IMR-90 (cell line): ENCODE measurements at regions not wholly inside any gene's neighbourhood (a gene's known extent, or its start where the extent isn't known, plus 50 kb on each side); places are given as distances from the start of the nearest gene placed in this dataset.

Experiments
- CTCF ChIP-seq: conservative IDR thresholded peaks from 2 replicates; pipeline ENCODE4 v1.5.1; 2012; ENCODE audit warnings: mild to moderate bottlenecking, low read depth, low read length, improper control_type of control experiment
- ELK1 ChIP-seq: fragments of 150-350 bp; IDR thresholded peaks from 2 replicates; pipeline ENCODE4 v1.6.1; 2016; ENCODE audit warnings: low read depth, mild to moderate bottlenecking, low read length, moderate library complexity, borderline replicate concordance
- MAFK ChIP-seq: IDR thresholded peaks from 2 replicates; pipeline ENCODE4 v1.6.1; 2012; ENCODE audit warnings: low read depth, low read length, improper control_type of control experiment
- MXI1 ChIP-seq: IDR thresholded peaks from 2 replicates; pipeline ENCODE4 v1.6.1; 2012; ENCODE audit warnings: low read depth, mild to moderate bottlenecking, low read length, moderate library complexity, borderline replicate concordance
- POLR2A ChIP-seq: IDR thresholded peaks from 2 replicates; pipeline ENCODE4 v1.6.1; 2012; ENCODE audit warnings: mild to moderate bottlenecking, low read depth, low read length
- RAD21 ChIP-seq: IDR thresholded peaks from 2 replicates; pipeline ENCODE4 v1.6.1; 2012; ENCODE audit warnings: low read length, improper control_type of control experiment
- RCOR1 ChIP-seq: IDR thresholded peaks from 2 replicates; pipeline ENCODE4 v1.6.1; 2012; ENCODE audit warnings: mild to moderate bottlenecking, low read length, improper control_type of control experiment; ENCODE audit not compliant: insufficient replicate concordance
- RFX5 ChIP-seq: IDR thresholded peaks from 2 replicates; pipeline ENCODE4 v1.8.0; 2012; ENCODE audit warnings: low read depth, mild to moderate bottlenecking, low read length, moderate library complexity
- SMC3 ChIP-seq: fragments of 150-350 bp; IDR thresholded peaks from 2 replicates; pipeline ENCODE4 v1.6.1; 2016; ENCODE audit warnings: low read depth, mild to moderate bottlenecking, antibody characterized with exemption, low read length, moderate library complexity
- USF2 ChIP-seq: fragments of 150-350 bp; IDR thresholded peaks from 2 replicates; pipeline ENCODE4 v1.6.1; 2017; ENCODE audit warnings: mild to moderate bottlenecking, antibody characterized with exemption, low read length, low read depth

- no peak for TF ChIP-seq POLR2A
- no peak for TF ChIP-seq CTCF
- TF ChIP-seq MXI1: no peak
- TF ChIP-seq RAD21: no peak
- no peak for TF ChIP-seq SMC3
- no peak for TF ChIP-seq ELK1
- TF ChIP-seq MAFK: no peak
- TF ChIP-seq RFX5: no peak
- TF ChIP-seq USF2: no peak
- TF ChIP-seq RCOR1: no peak
These were observed 327.9 kb upstream of the CTNNB1 start for GRCh38 chr3:40871394-40871793.
